OCI-LY3 (cell line): ENCODE measurements at regions not wholly inside any gene's neighbourhood (a gene's known extent, or its start where the extent isn't known, plus 50 kb on each side); places are given as distances from the start of the nearest gene placed in this dataset.

Experiments used
- H2AFZ ChIP-seq: fragments of 200-600, 300-600 bp; shearing (Covaris generic); 2 replicates; pipeline ENCODE4 v1.6.0; 2014; ENCODE audit warnings: antibody characterized with exemption, low read depth, low read length
- H3K27ac ChIP-seq: fragments of 200-600, 300-600 bp; sonication (generic); 2 replicates; pipeline ENCODE4 v1.5.1; 2014; ENCODE audit warnings: mild to moderate bottlenecking, low read length, moderate library complexity, mixed read lengths
- H3K27me3 ChIP-seq: fragments of 200-600, 300-600 bp; sonication (generic); 2 replicates; pipeline ENCODE4 v1.6.1; 2014; ENCODE audit warnings: low read depth, low read length, mixed read lengths
- H3K36me3 ChIP-seq: fragments of 200-600, 300-600 bp; sonication (generic); replicated peaks from 2 replicates; pipeline ENCODE3; 2014; ENCODE audit warnings: low read depth, low read length, mixed read lengths
- H3K4me1 ChIP-seq: fragments of 300-600, 200-600 bp; sonication (generic); 2 replicates; pipeline ENCODE4 v1.6.1; 2014; ENCODE audit warnings: low read length, mixed read lengths
- H3K4me2 ChIP-seq: fragments of 200-600, 300-600 bp; sonication (generic); 2 replicates; pipeline ENCODE4 v1.6.1; 2014; ENCODE audit warnings: low read length, mixed read lengths
- H3K4me3 ChIP-seq: fragments of 300-600, 200-600 bp; sonication (generic); 2 replicates; pipeline ENCODE4 v1.5.1; 2014; ENCODE audit warnings: antibody characterized with exemption, mild to moderate bottlenecking, low read length, moderate library complexity
- H3K79me2 ChIP-seq: fragments of 300-600, 200-600 bp; shearing (Covaris generic); 2 replicates; pipeline ENCODE4 v1.6.1; 2014; ENCODE audit warnings: mild to moderate bottlenecking, low read length, mixed read lengths
- H3K9ac ChIP-seq: fragments of 300-600, 200-600 bp; shearing (Covaris generic); 2 replicates; pipeline ENCODE4 v1.6.0; 2014; ENCODE audit warnings: mild to moderate bottlenecking, low read length, moderate library complexity
- H3K9me3 ChIP-seq: fragments of 200-600, 300-600 bp; shearing (Covaris generic); 2 replicates; pipeline ENCODE4 v1.6.1; 2014; ENCODE audit warnings: low read length, mixed read lengths; ENCODE audit not compliant: insufficient read depth
- H4K20me1 ChIP-seq: fragments of 200-600, 300-600 bp; sonication (generic); 2 replicates; pipeline ENCODE4 v1.6.1; 2016; ENCODE audit warnings: low read length, mixed read lengths; ENCODE audit not compliant: insufficient read depth
- EZH2phosphoT487 ChIP-seq: fragments of 200-600 bp; shearing (Covaris generic); IDR thresholded peaks from 2 replicates; pipeline ENCODE4 v1.6.1; 2018; ENCODE audit warnings: antibody characterized with exemption, mixed run types, low read depth
- TF ChIP-seq, protein P1 (sequence below): fragments of 200-600, 300-600 bp; sonication (generic); IDR thresholded peaks from 2 replicates; pipeline ENCODE4 v1.5.1; 2014; ENCODE audit warnings: antibody characterized with exemption, low read length, low read depth

DNA sequence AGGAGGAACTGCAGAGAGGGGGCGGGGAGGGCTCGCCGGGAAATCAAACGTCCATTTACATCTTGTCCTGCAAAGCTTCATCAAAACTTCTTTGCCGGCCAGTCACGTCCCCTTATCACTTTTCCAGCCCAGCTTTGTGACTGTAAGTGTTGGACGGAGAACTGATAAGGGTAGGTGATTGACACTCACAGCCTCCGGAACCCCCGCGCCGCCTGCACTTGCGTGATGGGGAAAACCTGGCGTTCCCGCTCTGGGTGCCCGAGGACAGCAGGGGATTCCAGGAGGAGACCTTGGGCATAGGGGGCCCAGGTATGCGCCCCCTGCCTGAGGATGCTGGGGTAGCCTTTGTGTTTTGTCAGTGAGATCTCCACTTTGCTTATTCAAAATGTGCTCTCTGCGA lies 72.8 kb upstream of the ANKRD34C start:
- Histone ChIP-seq H3K79me2 (no peaks in the 10 kb centered on the region), H3K9me3 (no peaks in the 10 kb centered on the region), H4K20me1 (no peaks in the 10 kb centered on the region), H3K36me3 (no peaks in the 10 kb centered on the region), H3K27me3 (peaks cover 77% of the 10 kb centered on the region), H2AFZ (no peak overlapping the region), H3K4me3 (no peak overlapping the region), H3K4me1 (peaks cover 12% of the 10 kb centered on the region), H3K27ac (no peak overlapping the region), H3K9ac (no peak overlapping the region), H3K4me2 (no peak overlapping the region)
- no peak for TF ChIP-seq EZH2phosphoT487
- TF ChIP-seq, protein P1, sequence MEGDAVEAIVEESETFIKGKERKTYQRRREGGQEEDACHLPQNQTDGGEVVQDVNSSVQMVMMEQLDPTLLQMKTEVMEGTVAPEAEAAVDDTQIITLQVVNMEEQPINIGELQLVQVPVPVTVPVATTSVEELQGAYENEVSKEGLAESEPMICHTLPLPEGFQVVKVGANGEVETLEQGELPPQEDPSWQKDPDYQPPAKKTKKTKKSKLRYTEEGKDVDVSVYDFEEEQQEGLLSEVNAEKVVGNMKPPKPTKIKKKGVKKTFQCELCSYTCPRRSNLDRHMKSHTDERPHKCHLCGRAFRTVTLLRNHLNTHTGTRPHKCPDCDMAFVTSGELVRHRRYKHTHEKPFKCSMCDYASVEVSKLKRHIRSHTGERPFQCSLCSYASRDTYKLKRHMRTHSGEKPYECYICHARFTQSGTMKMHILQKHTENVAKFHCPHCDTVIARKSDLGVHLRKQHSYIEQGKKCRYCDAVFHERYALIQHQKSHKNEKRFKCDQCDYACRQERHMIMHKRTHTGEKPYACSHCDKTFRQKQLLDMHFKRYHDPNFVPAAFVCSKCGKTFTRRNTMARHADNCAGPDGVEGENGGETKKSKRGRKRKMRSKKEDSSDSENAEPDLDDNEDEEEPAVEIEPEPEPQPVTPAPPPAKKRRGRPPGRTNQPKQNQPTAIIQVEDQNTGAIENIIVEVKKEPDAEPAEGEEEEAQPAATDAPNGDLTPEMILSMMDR, result 0 out of 2 replicates have a peak, but pooled peaks have one; percentile 14

DNA sequence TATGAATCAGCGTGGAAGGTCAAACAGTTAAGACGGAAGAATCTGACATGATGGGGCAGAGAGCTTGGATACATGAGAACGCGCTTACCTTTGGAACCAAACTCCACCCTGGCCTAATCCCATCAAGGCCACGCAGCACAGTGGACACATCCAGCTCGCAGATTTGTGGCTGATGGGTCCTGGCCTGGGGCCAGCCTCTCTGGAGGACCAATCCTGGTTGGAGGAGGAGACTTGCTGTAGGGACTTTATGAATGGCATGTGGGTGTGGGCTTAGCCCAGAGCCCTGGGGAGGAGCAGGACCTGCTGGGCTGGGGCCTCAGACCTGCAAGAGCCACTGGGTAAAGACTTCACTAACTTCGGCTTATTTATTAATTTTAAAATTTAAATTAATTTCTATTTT lies 73.4 kb upstream of the ANKRD34C start:
- no peaks in the 10 kb centered on the region for H3K79me2 ChIP-seq
- H3K4me2 ChIP-seq, result no peak overlapping the region
- H3K36me3 ChIP-seq, result no peaks in the 10 kb centered on the region
- no peak overlapping the region for H3K4me3 ChIP-seq
- H3K9ac ChIP-seq, result no peak overlapping the region
- peaks cover 77% of the 10 kb centered on the region for H3K27me3 ChIP-seq
- H2AFZ ChIP-seq, result no peak overlapping the region
- TF ChIP-seq, protein P1, result no peak
- no peak for TF ChIP-seq EZH2phosphoT487
- no peak overlapping the region for H3K27ac ChIP-seq
- no peaks in the 10 kb centered on the region for H4K20me1 ChIP-seq
- peaks cover 12% of the 10 kb centered on the region for H3K4me1 ChIP-seq
- H3K9me3 ChIP-seq, result no peaks in the 10 kb centered on the region

DNA sequence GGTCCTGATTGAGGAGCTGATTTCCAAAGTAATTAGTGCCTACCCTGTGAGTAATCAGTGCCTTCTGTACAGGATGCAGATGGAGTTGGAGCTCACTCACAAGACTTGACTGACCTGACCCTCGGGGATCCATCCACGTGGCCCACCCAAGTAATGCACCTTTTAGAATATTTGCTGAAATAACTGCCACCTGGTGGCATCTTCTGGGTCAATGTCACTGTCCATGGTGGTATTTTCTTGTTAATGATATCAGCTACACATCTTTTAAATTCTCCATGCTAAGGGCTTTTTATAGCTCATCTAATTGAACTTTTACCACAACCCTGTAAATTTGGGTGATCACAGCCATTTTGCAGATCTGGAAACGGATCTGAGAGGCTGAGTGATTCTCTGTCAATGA lies 74.3 kb upstream of the ANKRD34C start:
- Histone ChIP-seq H2AFZ (no peak overlapping the region), H3K9ac (no peak overlapping the region), H3K4me1 (peaks cover 8% of the 10 kb centered on the region), H3K27ac (no peak overlapping the region), H3K9me3 (no peaks in the 10 kb centered on the region), H4K20me1 (no peaks in the 10 kb centered on the region), H3K4me2 (no peak overlapping the region), H3K79me2 (no peaks in the 10 kb centered on the region), H3K4me3 (no peak overlapping the region), H3K27me3 (peaks cover 74% of the 10 kb centered on the region), H3K36me3 (no peaks in the 10 kb centered on the region)
- no peak for TF ChIP-seq EZH2phosphoT487
- TF ChIP-seq, protein P1, result peak; percentile 50

- no peaks in the 10 kb centered on the region for H3K4me1 ChIP-seq
- no peaks in the 10 kb centered on the region for H3K36me3 ChIP-seq
- TF ChIP-seq, protein P1, result no peak
- no peak for TF ChIP-seq EZH2phosphoT487
- no peak overlapping the region for H3K27ac ChIP-seq
- H3K27me3 ChIP-seq, result peaks cover 75% of the 10 kb centered on the region
- no peaks in the 10 kb centered on the region for H3K79me2 ChIP-seq
- H3K9ac ChIP-seq, result no peak overlapping the region
- no peak overlapping the region for H3K4me3 ChIP-seq
- H2AFZ ChIP-seq, result no peak overlapping the region
- no peak overlapping the region for H3K4me2 ChIP-seq
- H3K9me3 ChIP-seq, result no peaks in the 10 kb centered on the region
- no peaks in the 10 kb centered on the region for H4K20me1 ChIP-seq
Observed at GRCh38 chr15:79206940-79207339, 75.6 kb upstream of the ANKRD34C start.
